GM12878 (cell line): ENCODE measurements at regions not wholly inside any gene's neighbourhood (a gene's known extent, or its start where the extent isn't known, plus 50 kb on each side); places are given as distances from the start of the nearest gene placed in this dataset.

Experiments
- EP300 ChIP-seq, 2 experiments: fragments of 150-350 bp in 1 of 2; IDR thresholded peaks; 2 replicates each; pipeline ENCODE4 v1.6.1; 2011 to 2012; ENCODE audit warnings: low read depth in 2 of 2, low read length in 2 of 2, borderline replicate concordance in 1 of 2, improper control_type of control experiment in 1 of 2, inconsistent platforms in 1 of 2; ENCODE audit not compliant: control insufficient read depth in 1 of 2
- IRF3 ChIP-seq: fragments of 450-650 bp; IDR thresholded peaks from 2 replicates; pipeline ENCODE4 v1.6.1; 2014; ENCODE audit warnings: mild to moderate bottlenecking
- IRF5 ChIP-seq: fragments of 450-650 bp; IDR thresholded peaks from 2 replicates; pipeline ENCODE4 v1.6.1; 2017; ENCODE audit warnings: borderline replicate concordance
- MXI1 ChIP-seq: fragments of 150-350 bp; IDR thresholded peaks from 2 replicates; pipeline ENCODE4 v1.6.1; 2011; ENCODE audit warnings: low read depth, mild to moderate bottlenecking, inconsistent platforms, low read length, improper control_type of control experiment
- PBX3 ChIP-seq: IDR thresholded peaks from 2 replicates; pipeline ENCODE4 v1.6.1; 2011; ENCODE audit warnings: mild to moderate bottlenecking, low read depth, low read length, moderate library complexity; ENCODE audit not compliant: insufficient replicate concordance
- TF ChIP-seq, protein P1 (sequence below): IDR thresholded peaks from 2 replicates; pipeline ENCODE4 v1.6.1; 2011; ENCODE audit warnings: borderline replicate concordance, low read depth, mild to moderate bottlenecking, moderate library complexity, mixed read lengths, low read length; ENCODE audit not compliant: insufficient read depth; ENCODE audit errors: extremely low read length

- TF ChIP-seq, protein P1, sequence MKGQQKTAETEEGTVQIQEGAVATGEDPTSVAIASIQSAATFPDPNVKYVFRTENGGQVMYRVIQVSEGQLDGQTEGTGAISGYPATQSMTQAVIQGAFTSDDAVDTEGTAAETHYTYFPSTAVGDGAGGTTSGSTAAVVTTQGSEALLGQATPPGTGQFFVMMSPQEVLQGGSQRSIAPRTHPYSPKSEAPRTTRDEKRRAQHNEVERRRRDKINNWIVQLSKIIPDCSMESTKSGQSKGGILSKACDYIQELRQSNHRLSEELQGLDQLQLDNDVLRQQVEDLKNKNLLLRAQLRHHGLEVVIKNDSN = no peak
- TF ChIP-seq EP300 (IDR thresholded peaks at IDR 0.05; ENCODE audit: borderline replicate concordance in 1 of 2, control insufficient read depth in 1 of 2, low read depth in 2 of 2, low read length in 2 of 2) (no peak), MXI1 (no peak), PBX3 (no peak), IRF3 (no peak), IRF5 (no peak)
Observed at GRCh38 chr3:178446059-178446458, 90.2 kb upstream of the KCNMB2 start (continued).
